BE2C (cell line): ENCODE measurements at regions not wholly inside any gene's neighbourhood (a gene's known extent, or its start where the extent isn't known, plus 50 kb on each side); places are given as distances from the start of the nearest gene placed in this dataset.
"Not testable (repeated sequence)": the region's sequence is repeated elsewhere in the genome, so short reads cannot be mapped to it uniquely, and the experiment has no call there.

Experiments used
- DNase-seq: peaks from one replicate; pipeline ENCODE4 v3.0.0-alpha.2; 2020
- H3K27me3 ChIP-seq: fragments of 250-450 bp; sonication (Bioruptor Pico); 2 replicates; pipeline ENCODE4 v1.5.1; 2020; ENCODE audit warnings: mild to moderate bottlenecking
- H3K36me3 ChIP-seq: fragments of 250-450 bp; sonication (Bioruptor Pico); 2 replicates; pipeline ENCODE4 v1.5.1; 2020; ENCODE audit warnings: mild to moderate bottlenecking
- H3K4me1 ChIP-seq: fragments of 250-450 bp; sonication (Bioruptor Pico); 2 replicates; pipeline ENCODE4 v1.5.1; 2020
- H3K4me3 ChIP-seq: 2 replicates; pipeline ENCODE4 v1.5.1; 2011; ENCODE audit warnings: low read depth, low read length
- H3K9me3 ChIP-seq: fragments of 250-450 bp; sonication (Bioruptor Pico); 2 replicates; pipeline ENCODE4 v1.5.1; 2020
- CTCF ChIP-seq: IDR thresholded peaks from 2 replicates; pipeline ENCODE4 v1.5.1; 2012; ENCODE audit warnings: mild to moderate bottlenecking, low read depth, low read length

GRCh38 chrX:95509474-95509873, 1175.2 kb upstream of the DIAPH2 start:
- Histone ChIP-seq H3K4me3 (no peak overlapping the region), H3K4me1 (no peaks in the 10 kb centered on the region), H3K9me3 (no peaks in the 10 kb centered on the region), H3K27me3 (no peaks in the 10 kb centered on the region), H3K36me3 (no peaks in the 10 kb centered on the region)
- no peak for DNase-seq
- no peak for TF ChIP-seq CTCF

- H3K36me3 ChIP-seq, H3K9me3 ChIP-seq, H3K4me1 ChIP-seq, H3K4me3 ChIP-seq, H3K27me3 ChIP-seq, DNase-seq: not testable (repeated sequence)
Measured at GRCh38 chrX:95524018-95524417, 1160.6 kb upstream of the DIAPH2 start.

DNA sequence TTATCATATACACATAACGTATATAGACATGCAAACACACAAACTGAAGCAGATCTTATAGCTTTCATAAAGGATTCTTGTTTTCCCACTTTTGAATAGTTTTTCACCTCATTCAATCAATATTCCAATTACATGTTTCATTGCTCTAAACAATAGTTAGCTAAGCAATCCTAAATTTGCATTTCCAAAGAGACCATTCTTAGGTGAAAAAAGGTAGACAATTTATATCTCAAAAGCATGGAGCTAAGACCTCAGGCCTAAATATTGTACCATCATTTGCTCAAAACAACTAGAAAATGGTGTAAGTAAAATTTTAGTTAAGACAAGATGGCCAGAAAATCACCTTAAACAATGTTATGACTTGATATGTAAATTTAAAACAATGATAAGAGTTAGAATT, 1148.5 kb upstream of the DIAPH2 start:
- Histone ChIP-seq H3K27me3 (no peaks in the 10 kb centered on the region), H3K36me3 (no peaks in the 10 kb centered on the region)
- DNase-seq = no peak

DNA sequence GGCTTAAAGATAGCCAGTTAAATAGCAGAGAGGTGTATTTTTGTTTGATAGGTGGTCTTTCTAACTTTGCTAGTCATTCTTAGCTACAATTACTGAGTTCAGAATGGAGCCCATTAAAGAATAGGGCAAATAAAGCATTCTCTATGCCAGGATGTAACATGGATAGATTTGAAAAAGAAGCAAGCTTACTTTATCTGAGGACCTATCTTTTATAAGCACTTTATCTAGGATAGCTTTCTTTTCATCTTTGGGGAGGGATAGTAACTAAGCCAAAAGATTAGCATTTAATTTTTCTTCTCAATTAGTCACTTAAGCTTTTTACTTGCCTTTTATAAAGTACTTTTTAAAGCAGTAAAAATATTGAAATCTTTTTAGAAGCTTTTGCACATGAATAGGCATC, 1148.0 kb upstream of the DIAPH2 start:
- Histone ChIP-seq H3K4me1 (no peaks in the 10 kb centered on the region), H3K9me3 (no peaks in the 10 kb centered on the region), H3K27me3 (no peaks in the 10 kb centered on the region), H3K4me3 (no peak overlapping the region), H3K36me3 (no peaks in the 10 kb centered on the region)
- no peak for TF ChIP-seq CTCF
- DNase-seq = no peak

More for the DNA sequence above, 1148.5 kb upstream of the DIAPH2 start:
- Histone ChIP-seq H3K4me3 (no peak overlapping the region), H3K4me1 (no peaks in the 10 kb centered on the region), H3K9me3 (no peaks in the 10 kb centered on the region)
- TF ChIP-seq CTCF = no peak

DNA sequence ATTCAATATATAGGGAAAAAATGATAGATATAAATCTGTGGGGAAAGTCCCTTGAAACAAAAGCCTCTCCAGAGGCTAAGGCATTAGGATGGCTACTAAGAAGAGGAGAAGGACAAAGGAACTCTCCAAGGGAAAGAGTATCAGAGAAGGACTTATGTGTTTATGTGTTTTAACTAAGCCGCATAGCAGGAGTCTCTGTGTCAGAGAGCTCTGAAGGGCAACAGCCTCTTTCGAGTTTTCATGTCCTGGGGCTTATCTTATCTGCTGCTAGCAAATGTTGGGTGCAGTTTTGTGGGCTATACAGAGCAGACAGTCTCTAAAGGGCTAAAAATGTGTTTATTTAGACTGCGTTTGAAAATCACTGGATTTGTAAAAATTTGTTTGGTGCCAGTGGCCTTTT, 1145.6 kb upstream of the DIAPH2 start:
- no peaks in the 10 kb centered on the region for H3K9me3 ChIP-seq
- no peaks in the 10 kb centered on the region for H3K36me3 ChIP-seq
- no peaks in the 10 kb centered on the region for H3K27me3 ChIP-seq
- DNase-seq = no peak
- TF ChIP-seq CTCF = no peak
- H3K4me1 ChIP-seq = no peaks in the 10 kb centered on the region
- H3K4me3 ChIP-seq = no peak overlapping the region

DNA sequence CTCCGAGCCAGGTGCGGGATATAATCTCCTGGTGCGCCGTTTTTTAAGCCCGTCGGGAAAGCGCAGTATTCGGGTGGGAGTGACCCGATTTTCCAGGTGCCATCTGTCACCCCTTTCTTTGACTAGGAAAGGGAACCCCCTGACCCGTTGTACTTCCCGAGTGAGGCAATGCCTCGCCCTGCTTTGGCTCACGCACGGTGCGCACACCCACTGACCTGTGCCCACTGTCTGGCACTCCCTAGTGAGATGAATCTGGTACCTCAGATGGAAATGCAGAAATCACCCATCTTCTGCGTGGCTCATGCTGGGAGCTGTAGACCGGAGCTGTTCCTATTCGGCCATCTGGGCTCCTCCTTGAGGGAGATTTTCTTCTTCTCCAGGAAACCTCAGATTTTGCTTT, 1135.1 kb upstream of the DIAPH2 start:
- H3K4me1 ChIP-seq, H3K4me3 ChIP-seq, H3K9me3 ChIP-seq, DNase-seq, H3K36me3 ChIP-seq, H3K27me3 ChIP-seq: not testable (repeated sequence)

DNA sequence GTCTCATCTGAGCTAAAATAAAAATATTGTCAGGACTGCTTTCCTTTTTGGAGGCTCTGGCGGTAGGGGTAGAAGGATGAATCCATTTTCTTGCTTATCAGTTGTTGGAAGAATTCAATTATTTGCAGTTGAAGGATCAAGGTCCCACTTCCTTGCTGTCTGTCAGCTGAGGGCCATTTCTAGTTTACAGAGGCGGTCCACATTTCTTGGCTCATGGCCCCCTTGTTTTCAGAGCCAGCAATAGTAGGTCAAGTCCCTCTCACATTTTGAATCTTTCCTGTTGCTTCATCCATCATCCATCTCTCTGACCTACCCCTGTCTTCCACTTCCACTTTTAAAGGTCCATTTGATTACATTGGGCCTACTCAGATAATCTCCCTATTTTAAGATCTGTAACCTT, 1099.3 kb upstream of the DIAPH2 start:
- Histone ChIP-seq H3K4me1 (no peaks in the 10 kb centered on the region), H3K27me3 (no peaks in the 10 kb centered on the region), H3K36me3 (no peaks in the 10 kb centered on the region), H3K9me3 (no peaks in the 10 kb centered on the region), H3K4me3 (no peak overlapping the region)
- TF ChIP-seq CTCF = no peak
- no peak for DNase-seq
